ENCODE measurements at regions not wholly inside any gene's neighbourhood (a gene's known extent, or its start where the extent isn't known, plus 50 kb on each side); places are given as distances from the start of the nearest gene placed in this dataset.
"Not testable (repeated sequence)": the region's sequence is repeated elsewhere in the genome, so short reads cannot be mapped to it uniquely, and the experiment has no call there.

- Histone ChIP-seq H3K36me3 (no peaks in the 10 kb centered on the region), H3K27me3 (no peaks in the 10 kb centered on the region), H3K27ac (no peak overlapping the region), H3K4me3 (no peak overlapping the region), H3K9me3 (no peaks in the 10 kb centered on the region), H3K4me1 (no peaks in the 10 kb centered on the region)
- no peak for DNase-seq
- TF ChIP-seq CTCF (IDR thresholded peaks at IDR 0.05) (no peak), POLR2A (IDR thresholded peaks at IDR 0.05) (no peak)
These were observed 117.1 kb downstream of the FAM53A start for GRCh38 chr4:1566838-1567518.

- not testable (repeated sequence) for H3K4me1 ChIP-seq, H3K27me3 ChIP-seq, H3K4me3 ChIP-seq, H3K9me3 ChIP-seq, DNase-seq, H3K27ac ChIP-seq, H3K36me3 ChIP-seq
These were observed 117.7 kb downstream of the FAM53A start for GRCh38 chr4:1566301-1566837.

- no peaks in the 10 kb centered on the region for H3K27me3 ChIP-seq
- TF ChIP-seq CTCF (IDR thresholded peaks at IDR 0.05): no peak
- no peak for TF ChIP-seq POLR2A (IDR thresholded peaks at IDR 0.05)
- DNase-seq: no peak
These were observed 118.4 kb downstream of the FAM53A start for GRCh38 chr4:1565598-1566295.

GRCh38 chr4:1564535-1565375, 119.4 kb downstream of the FAM53A start:
- Histone ChIP-seq H3K4me3 (no peak overlapping the region), H3K27me3 (no peaks in the 10 kb centered on the region), H3K9me3 (no peaks in the 10 kb centered on the region), H3K4me1 (no peaks in the 10 kb centered on the region), H3K36me3 (no peaks in the 10 kb centered on the region), H3K27ac (no peak overlapping the region)
- DNase-seq: no peak
- TF ChIP-seq POLR2A (IDR thresholded peaks at IDR 0.05) (no peak), CTCF (IDR thresholded peaks at IDR 0.05) (no peak)

More at GRCh38 chr4:1565598-1566295, 118.4 kb downstream of the FAM53A start:
- no peak overlapping the region for H3K4me3 ChIP-seq
- H3K27ac ChIP-seq: no peak overlapping the region
- no peaks in the 10 kb centered on the region for H3K36me3 ChIP-seq
- no peaks in the 10 kb centered on the region for H3K9me3 ChIP-seq
- no peaks in the 10 kb centered on the region for H3K4me1 ChIP-seq

GRCh38 chr4:1563768-1564485, 120.2 kb downstream of the FAM53A start:
- TF ChIP-seq POLR2A (IDR thresholded peaks at IDR 0.05) (no peak), CTCF (IDR thresholded peaks at IDR 0.05) (no peak)
- Histone ChIP-seq H3K27me3 (no peaks in the 10 kb centered on the region), H3K27ac (no peak overlapping the region), H3K4me1 (no peaks in the 10 kb centered on the region), H3K9me3 (no peaks in the 10 kb centered on the region), H3K36me3 (no peaks in the 10 kb centered on the region), H3K4me3 (no peak overlapping the region)
- no peak for DNase-seq

Measured in Peyer's patch (tissue), 4 donors.